WTC11 (cell line): ENCODE measurements at regions not wholly inside any gene's neighbourhood (a gene's known extent, or its start where the extent isn't known, plus 50 kb on each side); places are given as distances from the start of the nearest gene placed in this dataset.
"Not testable (repeated sequence)": the region's sequence is repeated elsewhere in the genome, so short reads cannot be mapped to it uniquely, and the experiment has no call there.

Experiments used
- ATAC-seq: fragments of 200-7000 bp; cut with Tn5 transposase; 2 replicates; pipeline ENCODE4 v1.10.0; 2021; ENCODE audit warnings: mild to moderate bottlenecking, moderate library complexity
- CTCF ChIA-PET: fragments of 300-600 bp; sonication (Branson Sonifier 250); formaldehyde crosslinking; loops from one replicate; lab custom pipeline; 2021; ENCODE audit warnings: antibody characterized with exemption; lab: Charles Lee
- POLR2A ChIA-PET: fragments of 350-600 bp; sonication (Branson Sonifier 250); formaldehyde crosslinking; loops from one replicate; lab custom pipeline; 2021; ENCODE audit warnings: antibody characterized with exemption; lab: Charles Lee
- DNase-seq: peaks from one replicate; pipeline ENCODE4 v3.0.0; 2021; ENCODE audit warnings: low spot score
- H3K27ac Mint-ChIP-seq: 2 replicates; pipeline ENCODE4 v1.8.0; 2021; ENCODE audit warnings: mixed read lengths
- H3K27me3 Mint-ChIP-seq: 2 replicates; pipeline ENCODE4 v1.8.0; 2021; ENCODE audit warnings: low read depth, mild to moderate bottlenecking, moderate library complexity, mixed read lengths
- H3K36me3 Mint-ChIP-seq: 2 replicates; pipeline ENCODE4 v1.8.0; 2021; ENCODE audit warnings: mixed read lengths
- H3K4me1 Mint-ChIP-seq: 2 replicates; pipeline ENCODE4 v1.8.0; 2022; ENCODE audit warnings: mixed read lengths
- H3K4me3 Mint-ChIP-seq: 2 replicates; pipeline ENCODE4 v1.8.0; 2021; ENCODE audit warnings: mild to moderate bottlenecking, moderate library complexity, mixed read lengths
- H3K9me3 Mint-ChIP-seq: 2 replicates; pipeline ENCODE4 v1.8.0; 2021; ENCODE audit warnings: mixed read lengths
- ARID4B ChIP-seq: sonication (generic); formaldehyde crosslinking; IDR thresholded peaks from 2 replicates; pipeline ENCODE4 v1.8.0; 2023; ENCODE audit warnings: missing genetic modification reagents, mild to moderate bottlenecking, borderline replicate concordance
- ATF2 ChIP-seq: sonication (generic); formaldehyde crosslinking; IDR thresholded peaks from 2 replicates; pipeline ENCODE4 v1.8.1; 2022; ENCODE audit warnings: low read depth, missing genetic modification reagents, borderline replicate concordance
- CBFB ChIP-seq: sonication (generic); formaldehyde crosslinking; IDR thresholded peaks from 2 replicates; pipeline ENCODE4 v1.8.1; 2022; ENCODE audit warnings: mild to moderate bottlenecking, low read depth, missing genetic modification reagents
- E2F1 ChIP-seq: sonication (generic); formaldehyde crosslinking; IDR thresholded peaks from 2 replicates; pipeline ENCODE4 v1.8.0; 2022; ENCODE audit warnings: mild to moderate bottlenecking, missing genetic modification reagents
- E2F5 ChIP-seq: sonication (generic); formaldehyde crosslinking; IDR thresholded peaks from 2 replicates; pipeline ENCODE4 v1.8.1; 2022; ENCODE audit warnings: mild to moderate bottlenecking, moderate library complexity, missing genetic modification reagents
- ELF4 ChIP-seq: sonication (generic); formaldehyde crosslinking; IDR thresholded peaks from 2 replicates; pipeline ENCODE4 v1.8.1; 2022; ENCODE audit warnings: low read depth, mild to moderate bottlenecking, moderate library complexity, missing genetic modification reagents
- EMX1 ChIP-seq: fragments of 250-450 bp; sonication (Bioruptor Pico); IDR thresholded peaks from 2 replicates; pipeline ENCODE4 v1.8.0; 2021; ENCODE audit warnings: mild to moderate bottlenecking
- HMGA2 ChIP-seq: fragments of 250-450 bp; sonication (Bioruptor Pico); IDR thresholded peaks from 2 replicates; pipeline ENCODE4 v1.4.0; 2021; ENCODE audit warnings: mild to moderate bottlenecking, moderate library complexity
- NFATC4 ChIP-seq: fragments of 250-450 bp; sonication (Bioruptor Pico); IDR thresholded peaks from 2 replicates; pipeline ENCODE4 v1.9.0; 2021; ENCODE audit warnings: mild to moderate bottlenecking
- RELA ChIP-seq: sonication (generic); formaldehyde crosslinking; IDR thresholded peaks from 2 replicates; pipeline ENCODE4 v1.8.1; 2022; ENCODE audit warnings: missing genetic modification reagents, mild to moderate bottlenecking, borderline replicate concordance
- USF1 ChIP-seq: sonication (generic); formaldehyde crosslinking; IDR thresholded peaks from 2 replicates; pipeline ENCODE4 v1.8.0; 2022; ENCODE audit warnings: mild to moderate bottlenecking, missing genetic modification reagents
- ZNF219 ChIP-seq: sonication (generic); formaldehyde crosslinking; IDR thresholded peaks from 2 replicates; pipeline ENCODE4 v1.8.0; 2023; ENCODE audit warnings: missing genetic modification reagents, mild to moderate bottlenecking, borderline replicate concordance
- ZSCAN18 ChIP-seq: fragments of 250-450 bp; sonication (Bioruptor Pico); IDR thresholded peaks from 2 replicates; pipeline ENCODE4 v2.1.2; 2022; ENCODE audit warnings: mild to moderate bottlenecking, moderate library complexity

- ChIA-PET CTCF (interaction anchor here (0.6 to 0.9 kb wide), 2 partner anchors 264 to 274 kb away, joined by 3 read pairs; no protein-coding TSS in a partner anchor), POLR2A (interaction anchor here (0.6 kb wide), 1 partner anchor 42 kb away, joined by 3 read pairs; no protein-coding TSS in a partner anchor)
- Mint-ChIP-seq H3K4me1 (peaks cover 17% of the 10 kb centered on the region), H3K27ac (no peak overlapping the region), H3K4me3 (no peak overlapping the region), H3K9me3 (no peaks in the 10 kb centered on the region; the same call in 1 of the 2 replicates), H3K36me3 (no peaks in the 10 kb centered on the region), H3K27me3 (no peaks in the 10 kb centered on the region)
- no peak for DNase-seq
- TF ChIP-seq ZSCAN18 (CRISPR knock-in tag) (no peak), ZNF219 (CRISPR knock-in tag) (no peak), E2F5 (CRISPR knock-in tag) (no peak), E2F1 (CRISPR knock-in tag) (no peak), HMGA2 (CRISPR knock-in tag) (no peak), USF1 (CRISPR knock-in tag) (no peak), RELA (CRISPR knock-in tag) (no peak), NFATC4 (CRISPR knock-in tag) (no peak), CBFB (no peak)
- ATAC-seq: no peak
These were observed 265.5 kb downstream of the PTH2R start for GRCh38 chr2:208671886-208672680.

- H3K4me1 Mint-ChIP-seq: peaks cover 17% of the 10 kb centered on the region
- no peaks in the 10 kb centered on the region for H3K36me3 Mint-ChIP-seq
- POLR2A ChIA-PET: no interaction called here
- H3K4me3 Mint-ChIP-seq: no peak overlapping the region
- no peaks in the 10 kb centered on the region for H3K27me3 Mint-ChIP-seq
- ATAC-seq (no peak), DNase-seq (no peak)
- CTCF ChIA-PET: interaction anchor here (1.0 kb wide), 1 partner anchor 207 kb away, joined by 3 read pairs; no protein-coding TSS in a partner anchor
- H3K27ac Mint-ChIP-seq: no peak overlapping the region
- no peaks in the 10 kb centered on the region; the same call in 1 of the 2 replicates for H3K9me3 Mint-ChIP-seq
- no peak for TF ChIP-seq ARID4B (CRISPR knock-in tag)
These were observed 267.0 kb downstream of the PTH2R start for GRCh38 chr2:208673631-208674030.

GRCh38 chr2:208674919-208675318 is 268.3 kb downstream of the PTH2R start:
- TF ChIP-seq ELF4 (CRISPR knock-in tag): no peak
- no peak for TF ChIP-seq ATF2 (CRISPR knock-in tag)
- no peak for TF ChIP-seq EMX1
- Mint-ChIP-seq H3K27ac (no peak overlapping the region), H3K4me3 (no peak overlapping the region), H3K4me1 (peaks cover 17% of the 10 kb centered on the region), H3K27me3 (no peaks in the 10 kb centered on the region), H3K36me3 (no peaks in the 10 kb centered on the region), H3K9me3 (no peaks in the 10 kb centered on the region; the same call in 1 of the 2 replicates)
- ChIA-PET POLR2A (no interaction called here), CTCF (no interaction called here)
- ATAC-seq (no peak), DNase-seq (no peak)

GRCh38 chr2:208685929-208686328 is 279.3 kb downstream of the PTH2R start:
- H3K27me3 Mint-ChIP-seq, H3K4me3 Mint-ChIP-seq, CTCF ChIA-PET, H3K27ac Mint-ChIP-seq, H3K4me1 Mint-ChIP-seq, DNase-seq, ATAC-seq: not testable (repeated sequence)
- Mint-ChIP-seq H3K9me3 (peaks cover 46% of the 10 kb centered on the region), H3K36me3 (peaks cover 16% of the 10 kb centered on the region)
- POLR2A ChIA-PET: interaction anchor here (0.6 kb wide), 1 partner anchor 402 kb away, joined by 3 read pairs; no protein-coding TSS in a partner anchor
